Panc1 (cell line): ENCODE measurements at regions not wholly inside any gene's neighbourhood (a gene's known extent, or its start where the extent isn't known, plus 50 kb on each side); places are given as distances from the start of the nearest gene placed in this dataset.

Source experiments
- ATAC-seq: fragments of 200-7000 bp; cut with Tn5 transposase; 2 replicates; pipeline ENCODE4 v1.9.1; 2020; ENCODE audit warnings: mild to moderate bottlenecking, moderate library complexity
- BruUV-seq: library from RNA; stranded (reverse); fragments of 400-500 nt; replicated peaks from 2 replicates; lab custom pipeline; 2021; lab: Mats Ljungman, UMichigan
- CTCF ChIA-PET: fragments of 300-600 bp; sonication (Branson Sonifier 250); formaldehyde crosslinking; loops from one replicate; lab custom pipeline; 2022; ENCODE audit warnings: antibody characterized with exemption; lab: Charles Lee
- POLR2A ChIA-PET: fragments of 300-600 bp; sonication (Branson Sonifier 250); formaldehyde crosslinking; loops from one replicate; lab custom pipeline; 2022; ENCODE audit warnings: antibody characterized with exemption; lab: Charles Lee
- DNase-seq: peaks from one replicate; pipeline ENCODE4 v3.0.0-alpha.2; 2010; ENCODE audit warnings: low read depth, low spot score
- H3K27ac ChIP-seq: 2 replicates; pipeline ENCODE4 v1.5.1; 2011; ENCODE audit warnings: mild to moderate bottlenecking, low read length, inconsistent platforms
- H3K27me3 ChIP-seq: fragments of 200-500 bp; sonication (Bioruptor generic); 2 replicates; pipeline ENCODE4 v1.6.0; 2014; ENCODE audit warnings: low read length, inconsistent platforms; ENCODE audit not compliant: control insufficient read depth, insufficient read depth
- H3K36me3 ChIP-seq: fragments of 200-500 bp; sonication (Bioruptor generic); 2 replicates; pipeline ENCODE4 v1.5.1; 2014; ENCODE audit warnings: inconsistent platforms, mild to moderate bottlenecking, low read length, moderate library complexity; ENCODE audit not compliant: control insufficient read depth, insufficient read depth
- H3K4me1 ChIP-seq: 2 replicates; pipeline ENCODE4 v1.5.1; 2011; ENCODE audit warnings: inconsistent platforms, mild to moderate bottlenecking, low read length, moderate library complexity; ENCODE audit not compliant: control insufficient read depth, insufficient read depth
- H3K4me3 ChIP-seq, 2 experiments: 2 replicates each; pipeline ENCODE4 v1.5.1; 2011 to 2012; ENCODE audit warnings: low read depth in 2 of 2, low read length in 2 of 2, mild to moderate bottlenecking in 2 of 2, inconsistent platforms in 1 of 2, moderate library complexity in 1 of 2
- H3K9me3 ChIP-seq: fragments of 200-500 bp; sonication (Bioruptor generic); 2 replicates; pipeline ENCODE4 v1.5.1; 2014; ENCODE audit warnings: low read depth, mild to moderate bottlenecking, inconsistent platforms, low read length, moderate library complexity; ENCODE audit not compliant: control insufficient read depth, insufficient read depth
- POLR2AphosphoS5 ChIP-seq: IDR thresholded peaks from 2 replicates; pipeline ENCODE4 v1.6.1; 2012; ENCODE audit warnings: mild to moderate bottlenecking, low read depth, low read length, moderate library complexity
- SIN3A ChIP-seq: IDR thresholded peaks from 2 replicates; pipeline ENCODE4 v1.6.1; 2012; ENCODE audit warnings: low read depth, mild to moderate bottlenecking, low read length, moderate library complexity, borderline replicate concordance; ENCODE audit not compliant: insufficient read depth
- TCF7L2 ChIP-seq: IDR thresholded peaks from 2 replicates; pipeline ENCODE4 v1.6.1; 2011; ENCODE audit warnings: mild to moderate bottlenecking, low read depth, low read length, inconsistent platforms
- in situ Hi-C: cut with HindIII; loops from 2 replicates; pipeline ENCODE4 v1.10.0; 2016; ENCODE audit warnings: low sequenced_read_pairs, low pct_unique_long_range_greater_than_20kb
- intact Hi-C: fragments of 100-400 bp; cut with micrococcal nuclease; formaldehyde crosslinking; loops from one replicate; pipeline ENCODE4 v1.10.0; 2022; ENCODE audit not compliant: unreplicated experiment
- TF ChIP-seq, protein P1 (sequence below): fragments of 450-650 bp; IDR thresholded peaks from 2 replicates; pipeline ENCODE4 v1.5.1; 2017; ENCODE audit warnings: mild to moderate bottlenecking
- TF ChIP-seq, protein P2 (sequence below), 2 experiments: IDR thresholded peaks; 2 replicates each; pipeline ENCODE4 v1.6.1; 2011 to 2012; ENCODE audit warnings: low read depth in 2 of 2, control low read depth in 1 of 2, low read length in 1 of 2, mild to moderate bottlenecking in 1 of 2, moderate library complexity in 1 of 2; ENCODE audit not compliant: insufficient read depth in 1 of 2

DNA sequence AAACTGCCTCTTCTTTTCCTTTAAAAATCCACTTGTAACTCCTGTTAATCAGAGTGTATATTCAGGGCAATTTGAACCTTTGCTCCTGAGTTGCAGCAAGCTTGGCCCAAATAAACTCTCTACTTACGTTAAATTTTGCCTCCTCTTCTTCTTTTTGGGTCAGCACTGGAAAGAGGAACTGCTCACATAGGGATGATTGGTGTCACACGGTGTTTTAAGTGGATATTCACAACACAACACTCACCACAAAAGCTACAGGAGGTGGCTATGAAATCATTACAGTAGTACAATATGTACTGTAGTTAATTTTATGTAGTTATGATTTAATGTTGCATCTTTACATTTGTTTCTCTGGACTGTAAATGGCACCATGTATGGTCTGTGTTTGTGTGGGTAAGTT lies 96.8 kb upstream of the DOCK9 start:
- ATAC-seq (no peak), DNase-seq (no peak)
- POLR2A ChIA-PET, result no interaction called here
- CTCF ChIA-PET, result no interaction called here
- Histone ChIP-seq H3K9me3 (no peaks in the 10 kb centered on the region), H3K4me3 (no peak overlapping the region), H3K4me1 (no peaks in the 10 kb centered on the region), H3K36me3 (no peaks in the 10 kb centered on the region), H3K27me3 (no peaks in the 10 kb centered on the region), H3K27ac (no peak overlapping the region)
- intact Hi-C loops, result no loop called here
- no TSS peak for BruUV-seq
- TF ChIP-seq, protein P1, sequence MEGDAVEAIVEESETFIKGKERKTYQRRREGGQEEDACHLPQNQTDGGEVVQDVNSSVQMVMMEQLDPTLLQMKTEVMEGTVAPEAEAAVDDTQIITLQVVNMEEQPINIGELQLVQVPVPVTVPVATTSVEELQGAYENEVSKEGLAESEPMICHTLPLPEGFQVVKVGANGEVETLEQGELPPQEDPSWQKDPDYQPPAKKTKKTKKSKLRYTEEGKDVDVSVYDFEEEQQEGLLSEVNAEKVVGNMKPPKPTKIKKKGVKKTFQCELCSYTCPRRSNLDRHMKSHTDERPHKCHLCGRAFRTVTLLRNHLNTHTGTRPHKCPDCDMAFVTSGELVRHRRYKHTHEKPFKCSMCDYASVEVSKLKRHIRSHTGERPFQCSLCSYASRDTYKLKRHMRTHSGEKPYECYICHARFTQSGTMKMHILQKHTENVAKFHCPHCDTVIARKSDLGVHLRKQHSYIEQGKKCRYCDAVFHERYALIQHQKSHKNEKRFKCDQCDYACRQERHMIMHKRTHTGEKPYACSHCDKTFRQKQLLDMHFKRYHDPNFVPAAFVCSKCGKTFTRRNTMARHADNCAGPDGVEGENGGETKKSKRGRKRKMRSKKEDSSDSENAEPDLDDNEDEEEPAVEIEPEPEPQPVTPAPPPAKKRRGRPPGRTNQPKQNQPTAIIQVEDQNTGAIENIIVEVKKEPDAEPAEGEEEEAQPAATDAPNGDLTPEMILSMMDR, result no peak
- TF ChIP-seq TCF7L2 (no peak), SIN3A (no peak), POLR2AphosphoS5 (no peak)
- TF ChIP-seq, protein P2, sequence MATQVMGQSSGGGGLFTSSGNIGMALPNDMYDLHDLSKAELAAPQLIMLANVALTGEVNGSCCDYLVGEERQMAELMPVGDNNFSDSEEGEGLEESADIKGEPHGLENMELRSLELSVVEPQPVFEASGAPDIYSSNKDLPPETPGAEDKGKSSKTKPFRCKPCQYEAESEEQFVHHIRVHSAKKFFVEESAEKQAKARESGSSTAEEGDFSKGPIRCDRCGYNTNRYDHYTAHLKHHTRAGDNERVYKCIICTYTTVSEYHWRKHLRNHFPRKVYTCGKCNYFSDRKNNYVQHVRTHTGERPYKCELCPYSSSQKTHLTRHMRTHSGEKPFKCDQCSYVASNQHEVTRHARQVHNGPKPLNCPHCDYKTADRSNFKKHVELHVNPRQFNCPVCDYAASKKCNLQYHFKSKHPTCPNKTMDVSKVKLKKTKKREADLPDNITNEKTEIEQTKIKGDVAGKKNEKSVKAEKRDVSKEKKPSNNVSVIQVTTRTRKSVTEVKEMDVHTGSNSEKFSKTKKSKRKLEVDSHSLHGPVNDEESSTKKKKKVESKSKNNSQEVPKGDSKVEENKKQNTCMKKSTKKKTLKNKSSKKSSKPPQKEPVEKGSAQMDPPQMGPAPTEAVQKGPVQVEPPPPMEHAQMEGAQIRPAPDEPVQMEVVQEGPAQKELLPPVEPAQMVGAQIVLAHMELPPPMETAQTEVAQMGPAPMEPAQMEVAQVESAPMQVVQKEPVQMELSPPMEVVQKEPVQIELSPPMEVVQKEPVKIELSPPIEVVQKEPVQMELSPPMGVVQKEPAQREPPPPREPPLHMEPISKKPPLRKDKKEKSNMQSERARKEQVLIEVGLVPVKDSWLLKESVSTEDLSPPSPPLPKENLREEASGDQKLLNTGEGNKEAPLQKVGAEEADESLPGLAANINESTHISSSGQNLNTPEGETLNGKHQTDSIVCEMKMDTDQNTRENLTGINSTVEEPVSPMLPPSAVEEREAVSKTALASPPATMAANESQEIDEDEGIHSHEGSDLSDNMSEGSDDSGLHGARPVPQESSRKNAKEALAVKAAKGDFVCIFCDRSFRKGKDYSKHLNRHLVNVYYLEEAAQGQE (IDR thresholded peaks at IDR 0.05; ENCODE audit: insufficient read depth in 1 of 2, low read depth in 2 of 2, low read length in 1 of 2), result no peak
- in situ Hi-C loops, result no loop called here

- TF ChIP-seq SIN3A (no peak), TCF7L2 (no peak), POLR2AphosphoS5 (no peak)
- TF ChIP-seq, protein P1, result no peak
- TF ChIP-seq, protein P2 (IDR thresholded peaks at IDR 0.05; ENCODE audit: insufficient read depth in 1 of 2, low read depth in 2 of 2, low read length in 1 of 2), result no peak
- Histone ChIP-seq H3K4me1 (no peaks in the 10 kb centered on the region), H3K9me3 (no peaks in the 10 kb centered on the region), H3K27me3 (no peaks in the 10 kb centered on the region), H3K36me3 (no peaks in the 10 kb centered on the region), H3K27ac (no peak overlapping the region), H3K4me3 (no peak overlapping the region)
- ChIA-PET CTCF (no interaction called here), POLR2A (no interaction called here)
- no TSS peak for BruUV-seq
- DNase-seq, result no peak
- in situ Hi-C loops, result no loop called here
- intact Hi-C loops, result no loop called here
- ATAC-seq, result no peak
Measured at GRCh38 chr13:99075268-99076191, 97.7 kb upstream of the DOCK9 start.
